ENCODE measurements at regions not wholly inside any gene's neighbourhood (a gene's known extent, or its start where the extent isn't known, plus 50 kb on each side); places are given as distances from the start of the nearest gene placed in this dataset.
A peak's percentile ranks its signal among the peaks of the same experiment; 100 is the strongest.

GRCh38 chr9:99403371-99403770 lies 181.3 kb downstream of the SEC61B start:
- no peak for DNase-seq

DNA sequence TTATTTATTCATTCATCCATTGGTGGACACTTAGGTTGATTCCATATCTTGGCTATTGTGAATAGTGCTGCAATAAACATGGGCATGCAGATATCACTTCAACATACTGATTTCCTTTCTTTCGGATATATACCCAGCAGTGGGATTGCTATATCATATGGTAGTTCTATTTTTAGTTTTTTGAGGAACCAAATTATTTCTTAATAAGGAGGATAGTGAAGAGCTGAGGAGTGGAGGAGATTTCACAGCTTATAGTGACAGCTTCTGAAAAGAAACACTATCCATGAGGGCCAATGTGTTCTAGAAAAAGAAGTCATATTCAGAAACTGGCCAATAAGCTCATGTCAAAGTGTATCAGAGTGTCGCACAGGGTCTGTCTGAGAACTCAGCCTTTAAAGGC lies 183.3 kb downstream of the SEC61B start:
- no peak for DNase-seq

- DNase-seq = no peak
Measured at GRCh38 chr9:99406939-99407338, 184.9 kb downstream of the SEC61B start.

- no peak for DNase-seq
Measured at GRCh38 chr9:99411068-99411467, 189.0 kb downstream of the SEC61B start.

GRCh38 chr9:99411479-99412115 lies 189.5 kb downstream of the SEC61B start:
- DNase-seq = no peak

DNA sequence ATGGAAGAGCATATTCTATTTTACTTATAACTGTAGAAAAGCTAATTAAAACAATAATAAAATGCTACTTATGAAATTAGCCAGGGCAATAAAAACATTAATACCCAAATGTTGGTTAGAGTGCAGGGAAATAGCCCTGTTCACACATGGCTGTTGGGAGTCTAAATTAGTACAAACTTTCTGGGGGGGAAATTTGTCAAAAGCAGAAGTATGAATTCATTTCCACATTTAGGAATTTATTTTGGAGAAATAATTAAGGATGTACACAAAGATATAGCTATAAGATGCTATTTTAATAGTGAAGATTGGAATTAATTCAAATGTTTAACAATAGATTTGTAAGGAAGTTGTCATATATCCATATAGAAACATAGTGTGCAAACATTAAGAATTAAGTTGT lies 190.5 kb downstream of the SEC61B start:
- DNase-seq = no peak

GRCh38 chr9:99414321-99414720 lies 192.2 kb downstream of the SEC61B start:
- DNase-seq = no peak

DNA sequence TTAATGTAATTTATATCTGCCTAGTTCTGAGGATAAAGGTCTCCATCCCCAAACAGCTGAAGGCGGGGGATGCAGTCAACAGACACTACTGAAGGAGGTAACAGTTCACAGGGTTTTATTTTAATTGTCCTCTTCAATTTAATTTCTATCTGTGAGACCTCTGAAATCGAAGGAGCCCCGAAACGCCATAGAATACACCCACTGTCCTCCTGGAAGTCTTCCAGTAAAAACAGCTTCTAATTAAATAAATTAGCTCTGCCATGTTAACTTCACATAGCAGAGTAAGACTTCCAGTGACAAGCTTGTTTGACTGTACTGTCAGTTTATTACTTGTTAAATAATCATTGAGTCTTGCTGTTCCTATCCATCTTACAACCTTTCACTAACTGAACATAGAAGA lies 193.5 kb downstream of the SEC61B start:
- no peak for DNase-seq

- DNase-seq = no peak
Measured at GRCh38 chr9:99416007-99416406, 193.9 kb downstream of the SEC61B start.

DNA sequence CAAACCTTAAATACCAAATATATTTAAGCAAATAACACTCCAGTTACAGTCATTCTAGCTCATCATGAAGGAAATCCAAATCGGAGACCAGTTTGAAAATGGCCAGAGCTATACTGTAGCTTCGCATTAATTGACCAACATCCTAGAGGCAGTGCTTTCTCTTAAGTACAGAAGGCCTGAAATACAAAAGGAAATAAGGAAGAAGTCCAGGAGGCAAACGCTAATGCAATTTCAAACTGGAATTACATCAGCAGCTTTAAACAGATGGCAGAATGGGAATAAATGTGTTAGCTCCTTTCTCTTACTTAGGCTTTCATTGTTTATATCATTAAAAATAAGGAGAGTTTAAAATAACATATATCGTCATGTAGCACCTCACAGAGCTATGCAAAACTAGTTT lies 197.0 kb downstream of the SEC61B start:
- DNase-seq = no peak

GRCh38 chr9:99421369-99421768 lies 199.3 kb downstream of the SEC61B start:
- DNase-seq = no peak

DNA sequence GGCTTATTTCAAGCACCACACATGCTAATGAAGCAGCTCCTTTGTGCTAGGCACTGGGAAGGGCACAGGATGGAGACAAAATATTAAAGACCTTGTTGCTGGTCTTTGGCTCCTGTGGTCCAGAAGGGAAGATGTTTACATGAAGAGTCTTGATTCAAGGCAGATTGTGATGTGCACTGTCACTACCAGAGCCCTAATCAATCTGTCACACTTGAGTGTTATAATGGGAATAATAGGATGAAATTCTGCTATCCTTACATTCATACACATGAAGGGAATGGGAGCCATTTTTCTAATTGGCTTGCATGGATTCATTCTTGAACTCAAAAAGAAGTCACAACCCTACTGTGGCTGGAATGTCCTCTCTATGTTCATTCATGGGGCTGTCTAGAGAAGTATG lies 203.0 kb downstream of the SEC61B start:
- DNase-seq = no peak

DNA sequence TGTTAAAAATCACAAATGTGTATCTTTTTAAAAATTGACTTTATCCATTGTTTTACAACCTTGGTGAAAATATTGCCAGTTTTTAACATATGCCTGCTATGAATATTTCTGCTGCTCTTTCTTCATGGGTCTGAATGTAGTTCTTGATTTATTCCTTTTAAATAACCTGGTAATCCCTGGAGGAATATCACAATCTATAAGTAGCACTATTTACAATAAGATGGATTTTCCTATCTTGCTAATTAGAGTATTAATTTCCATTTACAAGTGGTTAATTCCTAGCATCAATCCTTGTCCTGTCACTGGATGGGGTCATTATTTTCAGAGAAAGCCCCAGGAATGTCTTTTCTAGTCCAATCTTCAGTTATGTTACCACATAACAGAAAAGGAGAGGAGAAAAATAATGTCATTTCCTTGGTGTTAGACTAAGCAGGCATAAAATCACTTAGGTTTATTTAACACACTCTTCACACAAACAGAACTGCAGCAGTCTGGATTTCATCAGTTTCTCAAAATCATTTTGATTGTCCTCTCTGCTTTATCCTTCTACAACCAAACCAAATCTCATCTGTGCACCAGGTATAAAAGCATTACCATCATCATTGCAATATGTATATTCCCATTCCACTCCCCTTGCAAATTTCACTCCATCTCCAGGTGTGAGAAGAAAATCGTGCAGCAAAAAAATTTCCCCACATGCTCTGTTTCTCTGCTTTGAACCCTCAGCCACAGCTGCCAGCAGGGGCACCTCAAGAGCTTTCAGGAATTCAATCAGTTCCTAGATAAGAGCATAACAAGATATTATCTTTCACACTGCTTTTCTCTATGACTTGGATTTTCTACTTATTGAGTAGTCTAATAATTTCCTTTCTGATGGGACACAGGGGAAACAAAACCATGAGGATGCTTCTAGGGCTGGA lies 204.1 kb downstream of the SEC61B start:
- no peak for DNase-seq

GRCh38 chr9:99427260-99427659 lies 205.2 kb downstream of the SEC61B start:
- DNase-seq = no peak

- no peak for DNase-seq
Measured at GRCh38 chr9:99430301-99430700, 208.2 kb downstream of the SEC61B start.

- no peak for DNase-seq
Measured at GRCh38 chr9:99431103-99431502, 209.0 kb downstream of the SEC61B start.

DNA sequence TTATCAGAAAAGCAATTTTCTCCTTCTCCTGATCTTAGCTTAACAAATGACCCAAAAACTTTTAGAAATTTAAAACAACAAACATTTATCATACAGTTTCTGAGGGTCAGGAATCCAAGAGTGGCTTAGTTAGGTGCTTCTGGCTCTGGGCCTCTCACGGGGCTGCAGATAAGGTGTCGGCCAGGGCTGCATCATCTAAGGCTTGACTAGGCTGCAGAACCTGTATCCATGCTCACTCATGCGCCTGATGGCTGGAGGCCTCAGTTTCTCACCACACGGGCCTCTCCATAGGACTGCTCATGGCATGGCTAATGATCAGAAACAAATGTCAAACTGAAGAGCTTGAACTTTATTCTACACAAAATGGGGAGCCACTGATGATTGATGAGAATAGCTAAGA lies 210.0 kb downstream of the SEC61B start:
- DNase-seq = no peak

DNA sequence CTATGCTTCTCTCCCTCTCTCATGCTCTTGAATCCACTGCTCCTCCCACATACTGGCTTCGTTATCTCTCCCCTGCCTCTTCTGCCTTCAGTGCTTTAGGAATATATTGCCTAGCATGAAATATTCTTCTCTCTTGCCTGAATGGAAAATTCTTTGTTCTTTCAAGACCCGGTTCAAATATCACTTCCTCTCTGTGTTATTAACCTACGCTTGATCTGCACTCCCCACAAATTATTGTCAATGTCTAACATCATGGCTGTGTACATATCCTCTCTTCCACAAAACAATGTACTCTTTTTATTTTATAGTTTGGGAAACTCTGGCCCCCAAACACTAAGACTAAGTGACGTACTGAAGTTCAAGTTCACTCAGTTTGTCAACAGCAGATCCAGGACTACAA lies 211.0 kb downstream of the SEC61B start:
- DNase-seq = no peak

DNA sequence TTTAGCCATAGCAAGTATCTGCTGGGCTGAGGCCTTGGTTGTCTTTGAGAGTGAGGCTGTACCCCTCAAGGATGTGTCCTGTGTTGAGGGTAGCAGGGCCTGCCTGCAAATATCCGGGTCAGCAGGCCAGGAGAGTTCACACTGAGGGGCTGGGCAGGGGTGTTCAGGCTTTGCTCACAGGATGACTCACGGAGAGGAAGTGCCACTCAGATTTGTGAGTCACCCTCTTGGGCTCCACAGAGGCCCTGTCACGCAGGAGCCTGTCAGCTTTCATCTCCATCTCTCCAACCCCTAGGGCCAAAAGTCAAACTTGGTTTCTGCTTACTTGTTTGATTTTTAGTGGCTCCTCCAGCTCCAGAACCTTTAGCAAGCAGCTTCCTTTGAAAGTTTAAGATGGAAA lies 211.5 kb downstream of the SEC61B start:
- DNase-seq = peak in 2 of 4 experiments; percentile 30 to 33

DNA sequence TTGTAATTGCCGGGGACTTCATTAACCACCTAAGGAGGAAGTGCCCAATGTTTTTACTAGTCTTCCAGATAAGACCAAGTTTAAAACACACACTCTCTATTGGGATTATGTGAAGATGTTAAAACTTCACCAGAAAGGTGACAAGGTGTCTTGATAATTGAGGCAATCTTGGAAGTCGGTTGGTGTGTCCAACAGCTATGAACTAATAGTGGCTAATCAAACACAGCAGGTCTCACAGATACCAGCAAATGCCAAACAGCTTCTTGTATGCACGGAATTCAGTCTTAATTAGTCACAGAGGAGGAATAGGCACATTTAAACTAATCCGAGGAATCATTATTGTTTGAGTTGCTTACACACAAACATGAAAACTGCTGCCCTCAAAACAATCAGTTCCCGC lies 214.5 kb downstream of the SEC61B start:
- no peak for DNase-seq

- no peak for DNase-seq
Measured at GRCh38 chr9:99437145-99437544, 215.1 kb downstream of the SEC61B start.

DNA sequence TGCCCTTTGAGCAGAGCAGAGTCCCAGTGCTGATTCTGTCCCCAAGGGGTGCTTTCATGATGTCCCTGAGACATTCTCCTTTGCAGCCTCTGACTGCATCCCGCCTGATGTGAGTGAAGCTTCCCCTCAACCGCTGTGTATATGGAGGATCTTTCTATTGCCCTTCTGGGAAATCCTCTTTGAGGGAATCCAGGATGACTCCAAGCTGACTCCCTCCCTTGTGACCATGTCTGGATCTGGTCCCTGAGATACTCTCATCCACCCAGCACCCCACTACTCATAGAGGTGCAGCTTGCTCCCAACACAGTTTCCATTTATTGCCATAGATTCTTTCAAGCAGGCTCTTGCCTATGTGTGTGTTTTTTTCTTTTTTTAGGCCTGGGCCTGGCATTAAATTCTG lies 216.5 kb downstream of the SEC61B start:
- DNase-seq = no peak

- no peak for DNase-seq
Measured at GRCh38 chr9:99441829-99442228, 219.7 kb downstream of the SEC61B start.

DNA sequence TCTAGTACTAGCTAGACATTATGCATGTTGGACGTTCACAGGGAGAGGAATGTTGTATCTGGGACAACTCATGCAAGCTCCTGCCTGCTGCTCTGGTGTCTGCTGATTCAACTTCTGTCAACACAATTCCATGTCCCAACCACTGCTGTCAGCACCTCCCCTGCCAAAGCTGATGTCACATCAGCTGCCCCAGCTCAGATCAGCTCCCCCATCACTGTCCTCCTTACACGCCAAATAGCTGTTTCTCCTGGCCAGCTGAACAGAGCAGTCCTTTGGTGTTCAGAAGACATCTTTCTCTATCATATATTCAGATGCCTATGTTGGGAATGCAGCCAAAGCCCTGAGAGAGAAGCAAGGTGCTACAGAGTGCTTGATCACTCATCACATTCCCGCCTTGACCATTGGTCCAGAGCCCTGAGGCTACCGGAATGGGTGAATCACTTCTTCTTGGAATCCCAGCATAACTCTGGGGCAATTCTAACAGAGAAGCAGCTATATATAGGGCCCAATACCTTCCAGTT lies 223.3 kb downstream of the SEC61B start:
- DNase-seq = no peak
